PC-9 (cell line): ENCODE measurements at regions not wholly inside any gene's neighbourhood (a gene's known extent, or its start where the extent isn't known, plus 50 kb on each side); places are given as distances from the start of the nearest gene placed in this dataset.

Source experiments
- BruUV-seq: library from RNA; stranded (reverse); fragments of 400-500 nt; replicated peaks from 2 replicates; lab custom pipeline; 2021; lab: Mats Ljungman, UMichigan
- CTCF ChIA-PET: fragments of 300-600 bp; sonication (Branson Sonifier 250); formaldehyde crosslinking; loops from one replicate; lab custom pipeline; 2022; ENCODE audit warnings: antibody characterized with exemption; lab: Charles Lee
- POLR2A ChIA-PET: fragments of 300-600 bp; sonication (Branson Sonifier 250); formaldehyde crosslinking; loops from one replicate; lab custom pipeline; 2022; ENCODE audit warnings: antibody characterized with exemption; ENCODE audit not compliant: unreplicated experiment; lab: Charles Lee
- DNase-seq, 2 experiments: peaks; one replicate each; pipeline versions ENCODE4 v3.0.0 to v3.0.0-alpha.2; 2015 to 2022; ENCODE audit warnings: mixed read lengths in 1 of 2
- H2AFZ ChIP-seq: fragments of 200-600 bp; sonication (generic); 2 replicates; pipeline ENCODE4 v1.8.1; 2017; ENCODE audit warnings: antibody characterized with exemption
- H3F3A ChIP-seq: fragments of 200-600 bp; sonication (generic); 2 replicates; pipeline ENCODE4 v1.8.1; 2017; ENCODE audit warnings: antibody characterized with exemption, mild to moderate bottlenecking, low read depth; ENCODE audit not compliant: insufficient read depth
- H3K27ac ChIP-seq: fragments of 200-600 bp; sonication (generic); 2 replicates; pipeline ENCODE4 v1.6.1; 2016; ENCODE audit warnings: mixed run types
- H3K27me3 ChIP-seq: fragments of 200-600 bp; sonication (generic); 2 replicates; pipeline ENCODE4 v1.6.1; 2016; ENCODE audit warnings: low read depth, mixed run types; ENCODE audit not compliant: insufficient read depth
- H3K36me3 ChIP-seq: fragments of 200-600 bp; sonication (generic); 2 replicates; pipeline ENCODE4 v1.6.1; 2016; ENCODE audit warnings: low read depth, mixed run types
- H3K4me1 ChIP-seq: fragments of 200-600 bp; sonication (generic); replicated peaks from 2 replicates; pipeline ENCODE4 v1.6.1; 2016; ENCODE audit warnings: mixed run types; ENCODE audit not compliant: insufficient read depth
- H3K4me2 ChIP-seq: fragments of 200-600 bp; sonication (generic); 2 replicates; pipeline ENCODE4 v1.6.1; 2017; ENCODE audit warnings: mixed run types
- H3K4me3 ChIP-seq: fragments of 200-600 bp; sonication (generic); 2 replicates; pipeline ENCODE4 v1.6.1; 2016; ENCODE audit warnings: mixed run types
- H3K79me2 ChIP-seq: fragments of 200-600 bp; sonication (generic); 2 replicates; pipeline ENCODE4 v1.6.1; 2017; ENCODE audit warnings: low read depth, mixed run types
- H3K9me2 ChIP-seq: fragments of 200-600 bp; sonication (generic); 2 replicates; pipeline ENCODE4 v1.8.1; 2017; ENCODE audit warnings: mild to moderate bottlenecking; ENCODE audit not compliant: insufficient read depth
- H3K9me3 ChIP-seq: fragments of 200-600 bp; sonication (generic); 2 replicates; pipeline ENCODE4 v1.8.1; 2016; ENCODE audit warnings: low read depth; ENCODE audit not compliant: insufficient read depth
- H4K20me1 ChIP-seq: fragments of 200-600 bp; sonication (generic); 2 replicates; pipeline ENCODE4 v1.8.1; 2017; ENCODE audit not compliant: insufficient read depth
- CTCF ChIP-seq: fragments of 200-600 bp; sonication (generic); conservative IDR thresholded peaks from 2 replicates; pipeline ENCODE4 v1.6.1; 2017; ENCODE audit warnings: mixed run types, antibody characterized with exemption, mild to moderate bottlenecking, moderate library complexity
- EZH2 ChIP-seq: fragments of 200-600 bp; sonication (generic); IDR thresholded peaks from 2 replicates; pipeline ENCODE4 v1.8.0; 2017; ENCODE audit warnings: antibody characterized with exemption, low read depth
- intact Hi-C: fragments of 100-400 bp; cut with micrococcal nuclease; formaldehyde crosslinking; loops from one replicate; pipeline ENCODE4 v1.10.0; 2022; ENCODE audit not compliant: unreplicated experiment

- POLR2A ChIA-PET, result no interaction called here
- Histone ChIP-seq H3K9me2 (no peaks in the 10 kb centered on the region), H3K27me3 (peaks cover 36% of the 10 kb centered on the region), H3F3A (no peaks in the 10 kb centered on the region), H3K4me1 (no peaks in the 10 kb centered on the region), H3K36me3 (no peaks in the 10 kb centered on the region), H2AFZ (no peak overlapping the region), H3K4me3 (no peak overlapping the region), H3K79me2 (no peaks in the 10 kb centered on the region), H3K4me2 (no peak overlapping the region), H4K20me1 (no peaks in the 10 kb centered on the region), H3K9me3 (no peaks in the 10 kb centered on the region), H3K27ac (no peak overlapping the region)
- no TSS peak for BruUV-seq
- intact Hi-C loops, result no loop called here
- CTCF ChIA-PET, result no interaction called here
- DNase-seq, result no peak
- TF ChIP-seq EZH2 (no peak), CTCF (no peak)
These were observed 156.5 kb downstream of the ERCC6L2 start for GRCh38 chr9:96031916-96032534.

- Histone ChIP-seq H3K27ac (no peak overlapping the region), H3K36me3 (no peaks in the 10 kb centered on the region), H3K9me3 (no peaks in the 10 kb centered on the region), H2AFZ (no peak overlapping the region), H3K4me1 (no peaks in the 10 kb centered on the region), H3K4me3 (no peak overlapping the region), H4K20me1 (no peaks in the 10 kb centered on the region), H3F3A (no peaks in the 10 kb centered on the region), H3K4me2 (no peak overlapping the region), H3K79me2 (no peaks in the 10 kb centered on the region), H3K27me3 (peaks cover 36% of the 10 kb centered on the region), H3K9me2 (no peaks in the 10 kb centered on the region)
- intact Hi-C loops, result no loop called here
- TF ChIP-seq EZH2 (no peak), CTCF (no peak)
- ChIA-PET POLR2A (no interaction called here), CTCF (no interaction called here)
- peak in 1 of 2 experiments; percentile 22 for DNase-seq
- BruUV-seq, result no TSS peak
These were observed 155.9 kb downstream of the ERCC6L2 start for GRCh38 chr9:96031366-96031824.

- no peak for DNase-seq
- Histone ChIP-seq H3K4me2 (no peak overlapping the region), H3F3A (no peaks in the 10 kb centered on the region), H2AFZ (no peak overlapping the region), H3K9me2 (no peaks in the 10 kb centered on the region), H4K20me1 (no peaks in the 10 kb centered on the region), H3K4me3 (no peak overlapping the region), H3K36me3 (no peaks in the 10 kb centered on the region), H3K79me2 (no peaks in the 10 kb centered on the region), H3K9me3 (no peaks in the 10 kb centered on the region), H3K27me3 (peaks cover 21% of the 10 kb centered on the region), H3K27ac (no peak overlapping the region), H3K4me1 (no peaks in the 10 kb centered on the region)
- intact Hi-C loops, result no loop called here
- TF ChIP-seq CTCF (no peak), EZH2 (no peak)
- CTCF ChIA-PET, result no interaction called here
- POLR2A ChIA-PET, result no interaction called here
- no TSS peak for BruUV-seq
These were observed 154.4 kb downstream of the ERCC6L2 start for GRCh38 chr9:96029722-96030530.
